Mucosa of descending colon (tissue), 3 donors: ENCODE measurements at regions not wholly inside any gene's neighbourhood (a gene's known extent, or its start where the extent isn't known, plus 50 kb on each side); places are given as distances from the start of the nearest gene placed in this dataset.

Source experiments
- ATAC-seq: fragments of 200-7000 bp; cut with Tn5 transposase; one replicate; pipeline ENCODE4 v1.9.1; 2020; ENCODE audit warnings: mild to moderate bottlenecking, moderate library complexity
- DNase-seq, 3 donors: peaks; one replicate each; pipeline ENCODE4 v3.0.0-alpha.2; 2020
- H3K36me3 ChIP-seq: fragments of 200-600 bp; one replicate; pipeline ENCODE4 v1.8.0; 2021; ENCODE audit warnings: low read depth, mild to moderate bottlenecking
- H3K4me1 ChIP-seq: fragments of 200-600 bp; one replicate; pipeline ENCODE4 v1.8.0; 2021; ENCODE audit warnings: low read depth, mild to moderate bottlenecking
- H3K4me3 ChIP-seq: fragments of 200-600 bp; one replicate; pipeline ENCODE4 v1.8.0; 2021; ENCODE audit warnings: mild to moderate bottlenecking
- H3K9me3 ChIP-seq: fragments of 200-600 bp; one replicate; pipeline ENCODE4 v1.8.0; 2021; ENCODE audit warnings: mild to moderate bottlenecking
- CTCF ChIP-seq: fragments of 200-600 bp; IDR thresholded peaks from one replicate; pipeline ENCODE4 v1.8.0; 2022; ENCODE audit warnings: antibody characterized with exemption, mild to moderate bottlenecking
- intact Hi-C, 2 donors: fragments of 100-400 bp; cut with DNase I in 1 of 2; cut with micrococcal nuclease in 1 of 2; formaldehyde crosslinking; loops; one replicate each; pipeline versions ENCODE4 v1.11.0 to v1.11.1; 2022; cut with DNase I, micrococcal nuclease
- donor health status: DM: no; HTN: no; CAD: no; lungs with moderate emphysema.
- donor health status: DM: no; HTN: no; CAD: no.
- donor health status: DM: no; HTN: yes; CAD: no.

- no peaks in the 10 kb centered on the region for H3K36me3 ChIP-seq
- no peaks in the 10 kb centered on the region for H3K9me3 ChIP-seq
- no peak overlapping the region for H3K4me3 ChIP-seq
- DNase-seq (peak in 1 of 3 donors; percentile 33), ATAC-seq (no peak)
- no peak for TF ChIP-seq CTCF
- intact Hi-C loops, result no loop called here
- H3K4me1 ChIP-seq, result no peaks in the 10 kb centered on the region
These were observed 92.4 kb upstream of the THBS1 start for GRCh38 chr15:39488516-39488915.

GRCh38 chr15:39488961-39489360, 91.9 kb upstream of the THBS1 start:
- Histone ChIP-seq H3K36me3 (no peaks in the 10 kb centered on the region), H3K4me1 (no peaks in the 10 kb centered on the region), H3K4me3 (no peak overlapping the region), H3K9me3 (no peaks in the 10 kb centered on the region)
- no peak for ATAC-seq
- TF ChIP-seq CTCF, result no peak
- DNase-seq, result no peak
- intact Hi-C loops, result no loop called here

GRCh38 chr15:39491115-39491885, 89.6 kb upstream of the THBS1 start:
- intact Hi-C loops, result no loop called here
- Histone ChIP-seq H3K4me3 (no peak overlapping the region), H3K4me1 (no peaks in the 10 kb centered on the region), H3K36me3 (no peaks in the 10 kb centered on the region), H3K9me3 (no peaks in the 10 kb centered on the region)
- DNase-seq (no peak), ATAC-seq (no peak)
- TF ChIP-seq CTCF, result no peak

- Histone ChIP-seq H3K4me3 (no peak overlapping the region), H3K36me3 (no peaks in the 10 kb centered on the region), H3K4me1 (no peaks in the 10 kb centered on the region), H3K9me3 (no peaks in the 10 kb centered on the region)
- DNase-seq (no peak), ATAC-seq (no peak)
- intact Hi-C loops, result no loop called here
- no peak for TF ChIP-seq CTCF
These were observed 88.9 kb upstream of the THBS1 start for GRCh38 chr15:39491886-39492490.

GRCh38 chr15:39493424-39494067, 87.3 kb upstream of the THBS1 start:
- DNase-seq (no peak), ATAC-seq (no peak)
- H3K4me1 ChIP-seq, result no peaks in the 10 kb centered on the region
- intact Hi-C loops, result no loop called here
- TF ChIP-seq CTCF, result no peak
- H3K36me3 ChIP-seq, result no peaks in the 10 kb centered on the region
- no peaks in the 10 kb centered on the region for H3K9me3 ChIP-seq
- H3K4me3 ChIP-seq, result no peak overlapping the region
